Ascending aorta (tissue), 2 donors: ENCODE measurements at regions not wholly inside any gene's neighbourhood (a gene's known extent, or its start where the extent isn't known, plus 50 kb on each side); places are given as distances from the start of the nearest gene placed in this dataset.
A peak's percentile ranks its signal among the peaks of the same experiment; 100 is the strongest.

Experiments used
- DNase-seq, 2 donors: peaks; one replicate each; pipeline ENCODE4 v3.0.0-alpha.2; 2019; ENCODE audit warnings: low spot score in 2 of 2
- H3K27ac ChIP-seq, 2 donors: fragments of 200-600 bp; sonication (generic); one replicate each; pipeline ENCODE4 v1.5.1; 2016 to 2017; ENCODE audit warnings: mild to moderate bottlenecking in 1 of 2
- H3K27me3 ChIP-seq: fragments of 200-600 bp; sonication (generic); one replicate; pipeline ENCODE4 v1.5.1; 2017
- H3K36me3 ChIP-seq, 2 donors: fragments of 200-600 bp; sonication (generic); one replicate each; pipeline ENCODE4 v1.5.1; 2016
- H3K4me1 ChIP-seq, 2 donors: fragments of 200-600 bp; sonication (generic); one replicate each; pipeline ENCODE4 v1.5.1; 2016 to 2017; ENCODE audit warnings: mild to moderate bottlenecking in 1 of 2
- H3K4me3 ChIP-seq, 2 donors: fragments of 200-600 bp; sonication (generic); one replicate each; pipeline ENCODE4 v1.5.1; 2016 to 2017; ENCODE audit warnings: mild to moderate bottlenecking in 1 of 2
- H3K9me3 ChIP-seq, 2 donors: fragments of 200-600 bp; sonication (generic); one replicate each; pipeline ENCODE4 v1.5.1; 2016
- CTCF ChIP-seq, 3 experiments: fragments of 200-600 bp in 2 of 3; fragments of 450-650 bp in 1 of 3; sonication (generic) in 2 of 3; IDR thresholded peaks; one replicate each; pipeline ENCODE4 v1.5.1; 2016 to 2019; ENCODE audit warnings: antibody characterized with exemption in 3 of 3, mild to moderate bottlenecking in 1 of 3, moderate library complexity in 1 of 3
- intact Hi-C: fragments of 100-400 bp; cut with DNase I; formaldehyde crosslinking; loops from one replicate; pipeline ENCODE4 v1.15.1; 2023

- no peak overlapping the region for H3K4me3 ChIP-seq
- no peaks in the 10 kb centered on the region for H3K27me3 ChIP-seq
- TF ChIP-seq CTCF (IDR thresholded peaks at IDR 0.05) = no peak
- no peak for DNase-seq
- H3K9me3 ChIP-seq = no peaks in the 10 kb centered on the region
- no peaks in the 10 kb centered on the region for H3K36me3 ChIP-seq
- intact Hi-C loops = no loop called here
- H3K27ac ChIP-seq = no peak overlapping the region
- no peaks in the 10 kb centered on the region for H3K4me1 ChIP-seq
These were observed 80.7 kb upstream of the DLG1 start for GRCh38 chr3:197378985-197379718.

GRCh38 chr3:197376735-197377555 lies 78.5 kb upstream of the DLG1 start:
- no peak for DNase-seq
- no peak overlapping the region for H3K4me3 ChIP-seq
- H3K9me3 ChIP-seq = no peaks in the 10 kb centered on the region
- no peaks in the 10 kb centered on the region for H3K27me3 ChIP-seq
- no peaks in the 10 kb centered on the region for H3K36me3 ChIP-seq
- intact Hi-C loops = no loop called here
- no peaks in the 10 kb centered on the region for H3K4me1 ChIP-seq
- no peak for TF ChIP-seq CTCF (IDR thresholded peaks at IDR 0.05)
- H3K27ac ChIP-seq = no peak overlapping the region

DNA sequence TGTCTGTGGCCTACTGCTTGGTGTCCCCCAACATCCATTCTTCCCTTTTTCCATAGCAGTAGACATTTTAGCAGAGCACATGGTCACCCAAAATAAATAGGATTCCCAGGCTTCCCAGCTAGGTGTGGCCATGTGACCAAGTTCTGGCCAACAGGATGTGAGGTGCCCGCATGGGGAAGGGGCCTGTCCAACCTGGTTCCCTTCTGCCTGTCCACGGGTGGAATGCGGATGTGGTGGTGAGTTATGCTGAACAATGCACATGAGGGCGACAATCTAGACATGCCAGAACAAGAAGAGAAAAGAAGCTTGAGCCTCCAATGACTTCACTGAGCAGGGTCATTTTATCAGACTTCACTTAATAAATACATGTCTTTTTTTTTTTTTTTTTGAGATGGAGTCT lies 77.6 kb upstream of the DLG1 start:
- Histone ChIP-seq H3K4me3 (no peak overlapping the region), H3K27ac (no peak overlapping the region), H3K9me3 (no peaks in the 10 kb centered on the region), H3K36me3 (no peaks in the 10 kb centered on the region), H3K27me3 (no peaks in the 10 kb centered on the region), H3K4me1 (no peaks in the 10 kb centered on the region)
- DNase-seq = no peak
- intact Hi-C loops = no loop called here
- TF ChIP-seq CTCF (IDR thresholded peaks at IDR 0.05) = no peak

DNA sequence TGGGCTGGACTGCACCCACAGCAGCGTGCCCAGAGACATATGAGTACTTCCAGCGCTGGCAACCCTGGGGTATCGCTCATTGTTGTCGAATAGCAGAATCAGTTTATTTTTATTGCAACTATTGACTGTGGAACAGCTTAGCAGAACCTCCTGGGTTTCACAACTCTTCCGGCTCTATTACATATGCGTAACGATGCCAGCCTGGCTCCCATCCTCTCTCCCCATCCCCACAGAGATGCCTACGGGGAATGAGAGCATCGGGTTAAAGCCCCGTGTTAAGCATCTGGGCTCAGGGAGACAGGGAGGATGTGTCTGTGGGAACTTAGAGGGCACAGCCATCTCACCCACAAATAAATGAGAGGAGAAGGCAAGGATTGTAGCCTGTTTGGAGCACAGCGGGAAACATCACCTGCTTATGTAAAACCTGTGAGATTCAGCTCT lies 76.6 kb upstream of the DLG1 start:
- no peak for DNase-seq
- no peak for TF ChIP-seq CTCF (IDR thresholded peaks at IDR 0.05)
- Histone ChIP-seq H3K4me3 (no peak overlapping the region), H3K9me3 (no peaks in the 10 kb centered on the region), H3K4me1 (no peaks in the 10 kb centered on the region), H3K27me3 (no peaks in the 10 kb centered on the region), H3K27ac (no peak overlapping the region), H3K36me3 (no peaks in the 10 kb centered on the region)
- intact Hi-C loops = no loop called here

- peak in 1 of 2 donors; percentile 48 for DNase-seq
These were observed 74.7 kb upstream of the DLG1 start for GRCh38 chr3:197373096-197373495.

More at GRCh38 chr3:197373096-197373495, 74.7 kb upstream of the DLG1 start:
- H3K27me3 ChIP-seq = no peaks in the 10 kb centered on the region
- intact Hi-C loops = no loop called here
- no peak for TF ChIP-seq CTCF (IDR thresholded peaks at IDR 0.05)
- no peaks in the 10 kb centered on the region for H3K36me3 ChIP-seq
- H3K27ac ChIP-seq = no peak overlapping the region
- H3K4me3 ChIP-seq = no peak overlapping the region
- no peaks in the 10 kb centered on the region for H3K9me3 ChIP-seq
- H3K4me1 ChIP-seq = no peaks in the 10 kb centered on the region
